Stimulated activated CD4-positive, alpha-beta T cell treated with anti-CD3 and anti-CD28 coated beads, TNF-alpha, amount 100 ng/mL, for 24 hours (primary cell): ENCODE measurements at regions not wholly inside any gene's neighbourhood (a gene's known extent, or its start where the extent isn't known, plus 50 kb on each side); places are given as distances from the start of the nearest gene placed in this dataset.

ENCODE experiments used
- DNase-seq, 3 experiments: peaks; one replicate each; pipeline ENCODE4 v3.0.0-alpha.2; 2020; ENCODE audit warnings: low read depth in 3 of 3

GRCh38 chr18:38635709-38636430 is 1070.3 kb upstream of the CELF4 start:
- DNase-seq = no peak

GRCh38 chr18:38634117-38634516 is 1068.5 kb upstream of the CELF4 start:
- DNase-seq = no peak

GRCh38 chr18:38633333-38633732 is 1067.7 kb upstream of the CELF4 start:
- DNase-seq = no peak

- DNase-seq = no peak
These were observed 1053.5 kb upstream of the CELF4 start for GRCh38 chr18:38619129-38619528.

- DNase-seq = no peak
These were observed 1050.7 kb upstream of the CELF4 start for GRCh38 chr18:38616306-38616705.

- no peak for DNase-seq
These were observed 1047.3 kb upstream of the CELF4 start for GRCh38 chr18:38612904-38613303.

- DNase-seq = peak in 1 of 3 experiments; percentile 26
These were observed 1045.7 kb upstream of the CELF4 start for GRCh38 chr18:38611036-38611964.

- DNase-seq = no peak
These were observed 1041.2 kb upstream of the CELF4 start for GRCh38 chr18:38606841-38607240.

GRCh38 chr18:38602341-38602740 is 1036.7 kb upstream of the CELF4 start:
- no peak for DNase-seq

GRCh38 chr18:38587571-38587970 is 1022.0 kb upstream of the CELF4 start:
- DNase-seq = no peak

GRCh38 chr18:38586327-38586726 is 1020.7 kb upstream of the CELF4 start:
- DNase-seq = no peak

- DNase-seq = no peak
These were observed 1014.2 kb upstream of the CELF4 start for GRCh38 chr18:38579764-38580163.

GRCh38 chr18:38576916-38577315 is 1011.3 kb upstream of the CELF4 start:
- no peak for DNase-seq

- DNase-seq = no peak
These were observed 1010.8 kb upstream of the CELF4 start for GRCh38 chr18:38576349-38576748.

- DNase-seq = no peak
These were observed 1010.0 kb upstream of the CELF4 start for GRCh38 chr18:38575648-38576047.

GRCh38 chr18:38575023-38575422 is 1009.4 kb upstream of the CELF4 start:
- DNase-seq = no peak

GRCh38 chr18:38572554-38573111 is 1007.0 kb upstream of the CELF4 start:
- no peak for DNase-seq

GRCh38 chr18:38571651-38572050 is 1006.1 kb upstream of the CELF4 start:
- DNase-seq = no peak

GRCh38 chr18:38565513-38565912 is 999.9 kb upstream of the CELF4 start:
- DNase-seq = no peak

- DNase-seq = no peak
These were observed 997.9 kb upstream of the CELF4 start for GRCh38 chr18:38563396-38563980.

GRCh38 chr18:38557006-38557405 is 991.4 kb upstream of the CELF4 start:
- DNase-seq = no peak

- no peak for DNase-seq
These were observed 987.2 kb upstream of the CELF4 start for GRCh38 chr18:38552732-38553321.
